HL-60/S4 treated with phorbol 12-myristate 13-acetate at 8.2 ng/mL for 4 days and 3 days (cell line): ENCODE measurements at regions not wholly inside any gene's neighbourhood (a gene's known extent, or its start where the extent isn't known, plus 50 kb on each side); places are given as distances from the start of the nearest gene placed in this dataset.
"Not testable (repeated sequence)": the region's sequence is repeated elsewhere in the genome, so short reads cannot be mapped to it uniquely, and the experiment has no call there.

Experiments used
- in situ Hi-C: fragments of 300-500 bp; cut with MboI; formaldehyde crosslinking; loops from 2 replicates; pipeline ENCODE4 v1.15.0; 2022; ENCODE audit warnings: low sequenced_read_pairs

DNA sequence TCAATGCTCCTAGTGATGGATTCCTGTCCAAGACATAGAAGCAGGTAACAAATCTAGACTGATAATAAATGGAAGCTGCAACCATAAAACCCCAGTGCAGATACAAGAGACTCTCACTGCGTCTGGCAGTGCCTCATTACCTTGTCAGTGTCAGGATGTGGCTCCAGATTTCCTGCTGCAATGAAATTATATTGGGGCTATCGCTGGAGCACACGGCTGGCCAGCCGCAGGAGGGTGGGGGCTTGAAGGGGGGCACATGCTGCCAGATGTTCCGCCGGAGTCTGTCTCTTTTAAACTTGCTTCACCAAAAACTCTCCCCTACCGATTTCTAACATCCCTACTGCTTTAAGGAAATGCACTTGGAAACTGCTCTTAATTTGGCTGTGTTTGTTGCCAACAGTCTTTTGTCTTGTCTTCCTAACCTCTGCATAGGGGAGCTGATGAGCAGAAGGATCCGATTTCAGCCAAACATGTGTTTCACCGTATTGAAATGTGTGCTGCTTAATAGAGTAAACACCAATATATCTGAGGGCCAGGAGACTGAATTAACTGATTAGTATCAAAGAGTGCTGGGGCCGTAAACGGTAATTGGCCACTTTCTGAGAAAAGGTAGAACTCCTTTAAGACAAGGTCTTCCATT is 102.2 kb upstream of the EXOC2 start:
- in situ Hi-C loops: loop anchor here (25.0 kb wide), 1 partner anchor 208 kb away; no protein-coding TSS in a partner anchor

DNA sequence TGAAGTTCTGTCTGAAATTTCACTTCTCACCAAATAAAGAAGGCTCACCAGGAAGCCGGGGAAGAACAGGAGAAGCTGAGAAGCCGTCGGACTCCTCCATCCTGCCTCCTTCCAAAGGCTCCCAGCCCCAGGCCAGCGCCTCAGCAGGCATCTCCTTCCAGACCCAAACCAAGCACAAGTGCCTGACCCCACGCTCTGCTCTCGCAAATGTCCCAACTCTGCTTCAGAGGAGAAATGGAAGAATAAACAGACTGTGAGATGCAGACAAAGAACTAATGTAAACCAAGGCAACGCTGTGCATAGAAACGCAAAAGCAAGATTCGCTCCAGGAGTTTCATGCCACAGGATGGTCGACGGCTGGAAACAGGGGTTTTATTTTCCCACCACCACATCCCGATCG is 100.3 kb upstream of the EXOC2 start:
- in situ Hi-C loops: loop anchor here (25.0 kb wide), 1 partner anchor 206 kb away; no protein-coding TSS in a partner anchor

DNA sequence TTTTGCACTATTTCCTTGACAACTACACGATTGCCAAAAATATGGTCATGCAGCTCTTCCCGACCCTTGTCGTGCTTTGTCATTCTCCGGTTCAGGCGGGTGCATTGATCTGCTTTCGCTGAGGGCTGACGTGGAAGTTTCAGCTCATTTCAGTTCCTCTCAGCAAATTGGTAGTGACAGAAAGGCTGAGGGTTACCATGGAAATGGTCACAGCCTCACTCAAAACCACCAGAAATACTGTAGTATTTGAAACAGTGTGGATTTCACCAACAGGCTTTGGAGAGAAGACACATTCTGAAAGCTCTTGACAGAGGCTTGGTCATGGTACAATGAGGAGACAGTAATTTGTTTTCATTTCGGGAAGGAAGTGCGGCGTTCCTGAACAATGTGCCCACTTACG is 99.7 kb upstream of the EXOC2 start:
- in situ Hi-C loops: loop anchor here (25.0 kb wide), 1 partner anchor 205 kb away; no protein-coding TSS in a partner anchor

DNA sequence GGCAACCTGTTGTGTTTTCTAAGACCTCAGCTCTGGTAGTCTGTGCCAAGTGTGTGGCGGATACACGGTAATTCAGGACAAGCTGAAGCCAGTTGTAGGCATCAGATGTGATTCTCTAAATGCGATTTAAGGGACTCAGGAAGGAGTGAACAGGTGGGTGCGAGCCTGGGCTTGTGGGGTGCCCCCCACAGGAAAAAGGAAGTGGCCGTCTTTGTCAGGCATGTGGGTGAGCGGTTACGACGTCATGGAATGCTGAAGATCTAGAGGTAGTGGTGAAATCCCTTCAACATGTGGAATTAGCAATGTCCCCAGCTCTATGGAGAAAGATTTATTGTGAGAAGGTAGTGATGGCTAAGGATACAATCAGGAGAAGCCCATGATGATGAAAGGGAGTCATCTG is 95.1 kb upstream of the EXOC2 start:
- in situ Hi-C loops: loop anchor here (25.0 kb wide), 1 partner anchor 201 kb away; no protein-coding TSS in a partner anchor

DNA sequence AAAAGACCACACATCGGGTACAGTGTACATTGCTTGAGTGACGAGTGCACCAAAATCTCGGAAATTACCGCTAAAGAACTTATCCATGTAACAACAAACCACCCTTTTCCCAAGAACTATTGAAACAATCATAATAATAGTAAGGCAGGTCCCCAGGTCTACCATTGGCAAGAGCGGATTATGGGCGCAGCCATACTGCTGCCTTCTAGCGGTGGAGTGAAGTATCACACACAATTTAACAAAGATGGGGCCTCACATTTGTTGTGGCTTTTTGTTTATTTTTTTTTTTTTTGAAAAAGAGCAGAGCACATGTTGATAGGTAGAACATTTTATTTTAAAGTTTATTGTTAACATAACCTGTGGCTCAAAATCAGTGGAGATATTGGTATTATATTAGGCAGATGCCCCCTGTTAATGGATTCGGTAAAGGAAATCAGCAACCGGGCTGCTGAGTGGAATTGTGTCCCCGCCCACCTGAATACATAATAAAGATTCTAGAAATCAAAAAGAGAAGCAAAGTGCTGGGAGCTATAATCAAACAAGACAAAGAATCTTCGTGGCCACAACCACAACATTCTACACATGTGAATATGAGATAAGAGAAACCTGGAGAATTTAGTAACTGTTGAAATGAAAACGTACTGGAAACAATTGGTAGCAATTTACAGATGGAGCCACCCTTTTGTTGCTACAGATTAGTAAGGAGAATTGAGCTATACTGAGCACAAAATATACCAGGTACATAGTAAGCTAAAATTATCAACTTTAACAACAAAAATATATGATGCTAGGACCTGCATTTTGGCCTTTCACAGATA is 94.2 kb upstream of the EXOC2 start:
- in situ Hi-C loops: loop anchor here (25.0 kb wide), 1 partner anchor 200 kb away; no protein-coding TSS in a partner anchor

GRCh38 chr6:783966-784735 is 91.2 kb upstream of the EXOC2 start:
- in situ Hi-C loops: loop anchor here (25.0 kb wide), 1 partner anchor 197 kb away; no protein-coding TSS in a partner anchor

DNA sequence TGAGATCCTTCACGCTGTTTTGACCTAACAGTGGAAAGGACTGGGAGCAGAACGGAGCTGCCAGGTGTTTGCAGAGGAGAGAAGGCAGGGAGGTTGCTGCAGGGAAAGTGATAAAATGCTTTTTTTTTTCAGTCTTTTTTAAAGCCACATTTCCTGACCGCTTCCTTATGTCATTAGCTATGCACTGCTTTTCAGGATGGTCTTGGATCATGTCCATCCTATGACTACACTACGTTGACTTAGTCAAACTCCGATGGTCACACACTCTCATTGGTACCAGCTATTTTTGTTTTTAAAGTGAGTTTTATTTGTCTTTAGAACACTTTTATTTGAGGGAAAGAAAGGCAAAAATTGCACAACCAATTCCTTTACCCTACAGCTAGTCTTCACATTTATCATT is 89.2 kb upstream of the EXOC2 start:
- in situ Hi-C loops: loop anchor here (25.0 kb wide), 1 partner anchor 195 kb away; no protein-coding TSS in a partner anchor

- in situ Hi-C loops: loop anchor here (25.0 kb wide), 1 partner anchor 194 kb away; no protein-coding TSS in a partner anchor
These were observed 88.5 kb upstream of the EXOC2 start for GRCh38 chr6:781350-781961.

GRCh38 chr6:780706-781105 is 87.8 kb upstream of the EXOC2 start:
- in situ Hi-C loops: loop anchor here (25.0 kb wide), 1 partner anchor 193 kb away; no protein-coding TSS in a partner anchor

DNA sequence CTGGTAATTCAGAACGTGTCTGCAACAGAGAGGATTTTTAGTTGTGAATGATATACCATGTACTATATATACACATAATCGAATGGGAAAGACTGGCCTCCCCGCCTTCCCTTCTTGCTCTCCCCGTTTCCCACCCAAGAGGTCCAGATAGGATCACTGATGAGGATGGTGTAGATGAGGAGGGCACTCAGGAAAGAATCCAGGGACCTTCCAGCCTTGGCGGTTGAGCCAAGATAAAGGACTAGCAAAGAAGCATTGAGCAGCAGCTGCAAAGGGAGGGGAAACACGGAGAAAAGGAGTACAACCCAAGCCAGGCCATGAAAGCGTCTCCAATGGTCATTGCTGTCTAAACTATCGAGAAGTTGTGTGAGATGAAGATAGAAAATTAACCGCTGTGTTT is 84.0 kb upstream of the EXOC2 start:
- in situ Hi-C loops: loop anchor here (25.0 kb wide), 1 partner anchor 190 kb away; no protein-coding TSS in a partner anchor

DNA sequence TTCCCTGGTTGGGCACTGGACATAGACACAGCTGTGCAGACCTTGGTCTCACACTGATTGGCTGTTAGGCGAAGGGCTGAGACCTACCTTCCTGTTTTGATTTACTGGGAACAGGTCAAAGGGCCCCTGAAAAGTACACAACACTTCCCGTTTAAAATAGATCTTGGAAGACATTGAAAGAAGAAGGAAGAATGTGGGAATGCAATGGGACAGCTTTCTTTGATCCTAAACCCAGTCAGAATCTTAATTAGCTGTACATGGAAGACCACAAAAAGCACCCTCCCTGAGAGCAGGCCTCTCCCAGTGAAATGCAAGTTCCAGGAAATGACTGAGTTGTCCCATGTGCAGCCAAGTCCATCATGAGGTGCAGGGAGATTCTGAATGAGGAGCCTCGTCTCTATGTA is 83.6 kb upstream of the EXOC2 start:
- in situ Hi-C loops: loop anchor here (25.0 kb wide), 1 partner anchor 189 kb away; no protein-coding TSS in a partner anchor

DNA sequence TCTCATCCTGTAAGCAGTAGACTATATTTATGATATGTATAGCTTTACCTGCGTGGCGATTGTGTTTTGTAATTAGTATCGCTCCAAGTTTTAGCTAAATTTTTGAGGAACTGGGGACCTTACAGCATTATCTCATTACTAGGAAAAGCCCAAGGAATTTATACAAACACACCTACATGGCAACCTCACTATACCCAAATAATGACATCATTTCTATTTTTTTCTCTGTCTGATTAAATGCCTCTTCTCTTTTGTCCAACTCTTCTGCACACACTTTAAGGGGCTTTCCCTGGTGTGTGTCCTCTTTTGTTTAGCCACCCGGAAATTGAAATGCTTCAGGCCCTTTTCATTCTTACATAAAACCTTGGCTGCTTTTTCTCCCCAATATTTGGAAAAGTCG is 82.9 kb upstream of the EXOC2 start:
- in situ Hi-C loops: loop anchor here (25.0 kb wide), 1 partner anchor 189 kb away; no protein-coding TSS in a partner anchor

GRCh38 chr6:771683-772082 is 78.7 kb upstream of the EXOC2 start:
- in situ Hi-C loops: not testable (repeated sequence)

DNA sequence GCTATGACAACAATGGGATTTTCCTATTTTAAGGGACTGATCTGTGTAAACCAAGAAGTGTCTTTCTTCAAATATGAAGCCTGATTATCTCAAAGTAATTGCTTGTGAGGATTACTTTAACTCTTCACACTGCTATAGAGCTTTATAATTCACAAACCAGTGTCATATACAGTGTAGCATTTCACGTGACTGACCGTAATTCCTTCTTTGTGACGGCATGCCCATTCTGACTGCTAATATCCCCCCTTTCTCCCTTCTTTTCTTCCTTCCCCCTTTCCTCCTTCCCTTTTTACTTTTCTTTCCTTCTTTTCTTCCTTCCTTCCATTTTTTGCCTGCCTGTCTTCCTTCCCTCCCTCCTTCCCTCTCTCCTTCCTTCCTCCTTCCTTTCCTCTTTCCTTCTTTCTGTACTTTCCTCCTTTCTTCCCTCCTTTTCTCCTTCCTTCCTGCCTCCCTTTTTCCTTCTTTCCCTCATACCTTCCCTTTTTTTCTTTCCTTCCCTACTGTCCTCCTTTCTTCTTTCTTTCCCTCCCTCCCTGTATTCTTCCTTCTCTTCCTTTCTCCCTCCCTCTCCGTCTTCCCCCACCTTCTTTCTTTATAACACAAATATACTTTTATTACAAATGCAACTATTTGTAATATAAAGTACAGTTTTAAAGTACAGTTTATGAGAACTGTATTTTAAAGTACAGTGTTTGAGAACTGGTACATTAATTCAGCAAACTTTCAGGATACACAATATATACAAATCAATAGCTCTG is 75.0 kb upstream of the EXOC2 start:
- in situ Hi-C loops: no loop called here

DNA sequence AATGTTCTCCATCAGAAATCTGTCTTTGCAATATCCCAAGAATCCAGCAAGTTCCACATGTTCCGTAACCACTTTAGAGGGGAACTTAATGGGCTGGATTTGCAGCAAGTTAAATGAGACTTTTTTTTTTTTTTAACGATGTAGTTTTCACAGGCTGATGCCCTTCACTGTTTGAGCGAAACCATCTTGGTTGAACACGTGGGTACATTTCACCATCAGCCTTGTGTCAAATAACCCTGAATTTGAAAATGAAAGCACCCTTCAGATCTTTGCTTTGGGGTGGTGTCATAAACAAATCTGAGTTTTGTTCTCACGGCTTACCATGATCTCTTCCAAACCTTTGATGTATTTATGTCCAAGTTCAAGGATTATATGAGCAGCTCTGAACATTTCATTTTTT is 73.7 kb upstream of the EXOC2 start:
- in situ Hi-C loops: no loop called here

GRCh38 chr6:761997-762396 is 69.1 kb upstream of the EXOC2 start:
- in situ Hi-C loops: no loop called here

- in situ Hi-C loops: no loop called here
These were observed 68.3 kb upstream of the EXOC2 start for GRCh38 chr6:760982-761955.

- in situ Hi-C loops: no loop called here
These were observed 66.8 kb upstream of the EXOC2 start for GRCh38 chr6:759729-760128.

GRCh38 chr6:756224-756623 is 63.3 kb upstream of the EXOC2 start:
- in situ Hi-C loops: no loop called here
